D341Med (cell line): ENCODE measurements at regions not wholly inside any gene's neighbourhood (a gene's known extent, or its start where the extent isn't known, plus 50 kb on each side); places are given as distances from the start of the nearest gene placed in this dataset.
A peak's percentile ranks its signal among the peaks of the same experiment; 100 is the strongest.

ENCODE experiments used
- DNase-seq: peaks from one replicate; pipeline ENCODE4 v3.0.0; 2012; ENCODE audit warnings: low spot score

GRCh38 chr11:12315024-12315423 is 62.3 kb upstream of the PARVA start:
- DNase-seq = no peak

GRCh38 chr11:12316432-12316831 is 60.9 kb upstream of the PARVA start:
- DNase-seq = no peak

- peak; percentile 62 for DNase-seq
Observed at GRCh38 chr11:12318791-12319438, 58.5 kb upstream of the PARVA start.

GRCh38 chr11:12319461-12319951 is 57.9 kb upstream of the PARVA start:
- peak; percentile 71 for DNase-seq

- no peak for DNase-seq
Observed at GRCh38 chr11:12319988-12320387, 57.4 kb upstream of the PARVA start.

- DNase-seq = no peak
Observed at GRCh38 chr11:12321217-12321937, 56.0 kb upstream of the PARVA start.

GRCh38 chr11:12324585-12324984 is 52.8 kb upstream of the PARVA start:
- no peak for DNase-seq
